ENCODE measurements at regions not wholly inside any gene's neighbourhood (a gene's known extent, or its start where the extent isn't known, plus 50 kb on each side); places are given as distances from the start of the nearest gene placed in this dataset.

GRCh38 chr6:25166955-25167748 is 112.0 kb upstream of the CARMIL1 start:
- H4K91ac ChIP-seq (ENCODE audit: insufficient read length, low read depth, low read length): no peak overlapping the region
- no peak for TF ChIP-seq CTCF (conservative IDR thresholded peaks at IDR 0.05)
- H2BK12ac ChIP-seq (ENCODE audit: insufficient read length, low read depth, low read length): no peak overlapping the region
- no peaks in the 10 kb centered on the region for H3K27me3 ChIP-seq (ENCODE audit: insufficient read depth, low read length)
- no peaks in the 10 kb centered on the region for H3K79me1 ChIP-seq (ENCODE audit: insufficient read depth, low read depth, low read length, poor library complexity, severe bottlenecking)
- H3T11ph ChIP-seq (ENCODE audit: low read length): no peak overlapping the region
- no peak overlapping the region for H3K27ac ChIP-seq (ENCODE audit: insufficient read length, low read depth, low read length)
- H3K14ac ChIP-seq (ENCODE audit: insufficient read depth, low read length): no peak overlapping the region
- no peak overlapping the region for H3K4me2 ChIP-seq (ENCODE audit: insufficient read depth, insufficient read length, low read length)
- no peak overlapping the region for H3K56ac ChIP-seq (ENCODE audit: insufficient read length, low read depth, low read length)
- H2BK20ac ChIP-seq (ENCODE audit: low read depth, low read length, poor library complexity, severe bottlenecking): no peak overlapping the region
- no peak for DNase-seq
- Mint-ChIP-seq H3K4me1 (no peaks in the 10 kb centered on the region), H3K27ac (no peak overlapping the region), H3K36me3 (ENCODE audit: insufficient read depth in 1 of 3, low read depth in 3 of 3) (peaks cover 0 to 2% (median 2%) of the 10 kb centered on the region in 3 experiments; a peak in 1 of 7 replicates), H3K4me3 (no peak overlapping the region), H3K9me3 (peaks cover 0 to 4% of the 10 kb centered on the region in 2 experiments; a peak in 3 of 5 replicates), H3K27me3 (ENCODE audit: low read depth) (no peaks in the 10 kb centered on the region)
- no peak overlapping the region for H3K23ac ChIP-seq (ENCODE audit: insufficient read length, low read depth, low read length)
- H3K23me2 ChIP-seq (ENCODE audit: insufficient read length, low read depth, low read length, poor library complexity, severe bottlenecking): no peaks in the 10 kb centered on the region
- H2BK120ac ChIP-seq (ENCODE audit: low read depth, low read length, poor library complexity, severe bottlenecking): no peak overlapping the region
- no peaks in the 10 kb centered on the region for H3K4me1 ChIP-seq (ENCODE audit: insufficient read depth, low read length)
- no peak overlapping the region for H4K8ac ChIP-seq (replicated peaks; ENCODE audit: insufficient read length, low read depth, low read length)
- H4K20me1 ChIP-seq (ENCODE audit: control insufficient read depth, insufficient read depth, insufficient read length): no peaks in the 10 kb centered on the region
- H2BK15ac ChIP-seq (ENCODE audit: low read depth, low read length): no peak overlapping the region
- H3K9me3 ChIP-seq (ENCODE audit: control insufficient read depth, low read depth, low read length): no peaks in the 10 kb centered on the region
- H3K18ac ChIP-seq (ENCODE audit: insufficient read length, low read depth, low read length): no peak overlapping the region
- H3K79me2 ChIP-seq (ENCODE audit: insufficient read depth, low read length): no peaks in the 10 kb centered on the region
- H2AFZ ChIP-seq (ENCODE audit: low read length): no peak overlapping the region
- no peak overlapping the region for H4K5ac ChIP-seq (ENCODE audit: insufficient read length, low read depth, low read length)
- no CpG with 5 or more reads among the region's 6 CpGs for WGBS (ENCODE audit: extremely low coverage, insufficient read length, low lambda C conversion rate)
- no peak overlapping the region for H3K9ac ChIP-seq (ENCODE audit: extremely low read depth, insufficient read length, low read length)
- no peak overlapping the region for H2BK5ac ChIP-seq (ENCODE audit: insufficient read length, low read length)
- H3K4ac ChIP-seq (ENCODE audit: low read depth, low read length): no peak overlapping the region
- no peak overlapping the region for H2AK5ac ChIP-seq (ENCODE audit: insufficient read length, low read length)

Measured in H9 (cell line).